Activated CD4-positive, CD25-positive, alpha-beta regulatory T cell treated with anti-CD3 and anti-CD28 coated beads, Interleukin-2, amount 50 U/mL, for 72 hours (primary cell): ENCODE measurements at regions not wholly inside any gene's neighbourhood (a gene's known extent, or its start where the extent isn't known, plus 50 kb on each side); places are given as distances from the start of the nearest gene placed in this dataset.

Experiments used
- DNase-seq: peaks from one replicate; pipeline ENCODE4 v3.0.0; 2021

DNA sequence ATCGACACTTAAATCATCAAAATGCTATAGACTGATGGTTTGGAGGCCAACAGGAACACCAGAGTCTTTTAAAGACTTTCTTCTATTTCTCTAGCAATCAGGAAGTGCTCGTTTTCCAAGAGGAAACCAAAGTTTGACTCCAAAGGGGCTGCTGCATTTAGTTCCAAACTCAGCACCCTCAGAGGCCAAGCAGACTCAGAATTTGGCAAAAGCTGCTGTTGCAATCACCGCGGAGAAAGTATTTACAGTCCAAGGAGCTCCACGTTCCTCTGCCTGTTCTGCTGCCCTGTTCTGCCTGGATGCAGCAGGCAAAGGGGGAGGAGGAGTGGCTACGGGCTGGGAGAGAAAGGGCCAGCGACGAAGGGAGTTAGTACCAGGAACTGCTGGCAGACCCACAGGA, 325.1 kb downstream of the BCL11B start:
- DNase-seq, result no peak

- no peak for DNase-seq
Observed at GRCh38 chr14:98947911-98948595, 323.9 kb downstream of the BCL11B start.

- no peak for DNase-seq
Observed at GRCh38 chr14:98949051-98949450, 322.9 kb downstream of the BCL11B start.

DNA sequence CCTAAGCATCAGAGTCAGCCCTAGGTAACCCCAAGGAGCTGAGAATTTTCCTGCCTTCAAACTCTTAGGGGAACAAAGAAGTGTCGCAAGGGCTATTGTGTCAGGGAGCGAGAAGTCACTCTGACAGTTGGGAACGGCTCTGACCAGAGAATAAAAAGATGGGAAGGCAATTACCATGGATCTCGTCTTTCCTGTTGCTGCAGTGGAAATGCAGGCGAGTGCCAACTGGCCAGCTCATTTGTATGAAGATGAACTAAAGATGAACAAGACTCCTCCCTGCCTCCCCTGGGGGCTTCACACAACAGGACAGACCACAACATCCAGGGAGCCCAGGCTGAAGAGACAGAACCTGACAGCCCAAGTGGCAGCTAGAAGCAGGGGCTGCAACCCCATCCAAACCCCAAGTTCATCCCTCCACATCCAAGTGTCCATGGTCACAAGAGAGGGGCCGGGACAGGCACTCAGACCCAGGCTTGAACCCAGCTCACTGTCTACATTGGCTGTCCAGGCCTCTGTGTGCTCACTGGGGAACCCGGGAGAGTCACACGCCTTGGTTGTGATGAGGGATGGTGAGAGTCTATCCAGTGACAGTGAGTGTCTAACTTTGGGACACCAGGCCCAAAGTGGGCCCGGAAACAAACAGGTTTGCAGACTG, 322.4 kb downstream of the BCL11B start:
- no peak for DNase-seq

GRCh38 chr14:98950353-98950895, 321.6 kb downstream of the BCL11B start:
- no peak for DNase-seq

GRCh38 chr14:98951031-98951430, 321.0 kb downstream of the BCL11B start:
- no peak for DNase-seq

- no peak for DNase-seq
Observed at GRCh38 chr14:98951521-98952152, 320.4 kb downstream of the BCL11B start.

GRCh38 chr14:98952593-98953350, 319.2 kb downstream of the BCL11B start:
- no peak for DNase-seq

DNA sequence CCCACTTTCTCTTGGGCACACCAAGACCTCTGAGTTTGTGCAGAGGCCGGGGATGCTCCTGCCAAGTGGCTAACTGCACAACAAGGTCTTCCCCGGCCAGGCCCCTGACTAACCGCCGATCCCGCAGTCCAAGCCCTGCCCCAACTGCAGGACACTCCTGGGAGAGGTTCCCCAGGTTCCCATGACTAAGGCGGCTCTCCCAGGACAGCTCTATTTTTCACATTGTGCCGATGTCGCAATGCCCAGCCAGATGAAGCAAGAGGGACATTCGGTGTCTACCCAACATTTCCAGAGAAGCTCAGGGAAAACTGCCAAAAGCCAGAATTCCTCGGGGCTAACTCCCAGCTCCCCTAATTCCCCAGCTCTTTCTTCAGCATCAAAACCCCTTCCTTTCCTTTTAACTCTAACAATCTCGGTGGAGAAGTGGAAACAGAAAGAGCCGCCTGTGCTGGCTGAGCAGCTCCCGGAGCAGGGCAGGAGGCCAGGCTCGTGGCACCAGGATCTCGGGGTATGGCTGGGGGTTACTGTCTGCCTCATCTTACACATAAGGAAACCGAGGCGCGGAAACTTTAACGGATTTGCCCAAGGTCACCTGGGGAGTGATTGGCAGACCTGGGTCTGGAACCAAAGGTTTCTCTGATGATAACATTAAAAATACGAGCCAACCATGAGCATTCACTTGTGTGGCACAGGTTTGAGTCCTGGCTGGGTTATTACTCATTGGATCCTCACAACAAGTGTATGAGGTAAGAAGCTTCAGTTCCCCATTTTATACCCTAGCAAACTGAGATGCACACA, 318.2 kb downstream of the BCL11B start:
- DNase-seq, result no peak

GRCh38 chr14:98954349-98955000, 317.5 kb downstream of the BCL11B start:
- no peak for DNase-seq

GRCh38 chr14:98955036-98955740, 316.8 kb downstream of the BCL11B start:
- no peak for DNase-seq

GRCh38 chr14:98955741-98956070, 316.3 kb downstream of the BCL11B start:
- no peak for DNase-seq

DNA sequence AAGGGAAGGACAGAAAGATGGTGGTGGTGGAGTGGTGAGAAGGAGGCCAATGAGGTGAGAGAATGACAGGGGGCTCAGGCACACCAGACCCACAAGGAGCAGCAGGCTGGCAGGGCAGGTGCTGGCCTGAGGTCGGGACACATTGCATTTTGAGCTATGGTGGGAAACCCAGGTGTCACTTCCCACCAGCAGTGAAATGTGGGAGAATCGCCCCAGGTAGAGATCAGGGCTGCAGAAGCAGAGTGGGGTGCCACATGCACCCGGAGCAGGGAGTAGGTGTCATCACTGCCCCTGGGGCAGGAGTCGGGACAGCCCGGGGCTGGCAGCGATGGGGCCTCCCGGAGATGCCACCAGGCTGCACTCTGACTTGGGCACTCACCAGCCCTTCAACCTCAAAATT, 315.8 kb downstream of the BCL11B start:
- no peak for DNase-seq

DNA sequence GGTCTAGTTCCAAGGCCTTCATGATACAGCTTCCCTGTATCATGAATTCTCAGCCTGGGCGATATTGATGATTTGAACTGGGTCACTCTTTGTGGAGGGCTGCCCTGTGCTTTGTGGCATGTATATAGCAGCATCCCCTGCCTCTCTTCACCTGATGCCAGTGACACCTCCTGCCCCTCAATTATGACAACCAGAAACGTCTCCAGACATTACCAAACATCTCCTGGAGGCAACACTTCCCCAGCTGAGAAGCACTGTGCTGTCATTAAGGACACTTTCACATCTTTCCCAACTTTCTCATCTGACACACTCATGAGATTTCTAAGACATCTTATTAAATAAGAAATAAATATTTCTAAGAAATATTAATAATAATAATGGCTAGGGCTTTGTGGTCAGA, 315.3 kb downstream of the BCL11B start:
- no peak for DNase-seq

DNA sequence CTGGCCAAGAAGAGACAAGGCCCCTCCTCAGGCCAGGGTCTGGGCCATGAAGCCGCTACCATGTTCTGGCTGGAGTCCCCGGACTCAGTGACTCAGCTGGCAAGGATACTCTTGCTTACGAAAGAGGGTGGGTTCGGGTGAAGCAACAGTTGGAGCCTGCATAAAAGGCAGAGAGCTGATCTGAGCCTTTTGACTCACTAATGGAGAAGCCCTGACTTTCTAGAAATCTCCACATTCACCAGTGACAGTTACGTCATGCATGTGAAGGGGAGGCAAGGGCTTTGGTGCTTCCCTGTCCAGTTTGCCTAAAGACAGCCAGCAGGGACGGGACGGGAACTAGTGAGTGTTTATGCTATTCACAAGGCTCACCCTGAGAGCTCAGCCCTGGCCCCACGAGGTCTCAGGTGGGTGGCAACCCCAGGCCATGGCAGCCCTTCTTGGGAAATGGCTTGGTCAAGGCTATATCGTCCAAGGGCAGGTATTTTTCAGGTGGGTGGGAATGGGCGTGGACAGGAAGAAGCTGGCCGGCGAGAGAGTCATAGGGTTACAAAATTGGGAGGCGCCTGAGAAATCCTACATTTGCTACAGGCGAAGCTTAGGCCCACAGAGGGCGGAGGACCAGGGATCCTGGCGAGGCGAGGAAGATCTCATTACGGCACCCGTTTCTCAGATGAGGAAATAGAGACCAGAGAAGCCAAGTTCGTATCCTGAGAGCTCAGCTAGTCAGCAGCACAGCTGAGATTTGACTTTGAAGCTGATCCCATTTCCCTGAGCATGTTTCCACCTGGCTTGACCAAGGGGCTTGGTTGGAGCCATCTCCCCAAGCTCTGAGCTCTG, 314.6 kb downstream of the BCL11B start:
- DNase-seq, result no peak

DNA sequence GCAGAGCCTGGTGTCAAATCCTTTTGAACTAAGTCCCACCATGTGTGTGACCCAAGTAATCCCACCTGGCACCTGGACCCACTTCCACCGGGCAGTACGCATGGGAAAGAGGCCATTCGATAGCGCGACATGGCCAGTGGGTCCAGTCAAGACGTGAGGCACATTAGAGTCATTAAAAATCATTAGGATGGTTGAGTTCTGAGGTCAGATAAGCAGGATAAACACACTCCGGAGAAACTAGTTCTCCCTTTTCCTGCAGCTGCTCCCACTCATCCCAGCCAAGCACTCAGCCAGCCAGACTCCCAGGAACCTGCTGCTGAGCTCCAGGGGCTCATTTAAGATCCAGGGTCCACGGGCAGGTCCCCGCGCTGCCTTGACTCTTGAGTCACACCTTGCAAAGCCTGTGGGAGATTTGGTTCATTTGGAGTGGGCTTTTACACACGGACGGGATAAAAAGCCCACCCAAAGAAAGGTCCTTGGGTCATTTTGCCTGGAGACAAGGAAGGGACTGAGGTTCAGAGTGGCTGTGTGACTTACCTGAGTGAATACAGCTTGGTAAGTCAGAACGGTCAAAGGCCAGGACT, 313.9 kb downstream of the BCL11B start:
- no peak for DNase-seq

DNA sequence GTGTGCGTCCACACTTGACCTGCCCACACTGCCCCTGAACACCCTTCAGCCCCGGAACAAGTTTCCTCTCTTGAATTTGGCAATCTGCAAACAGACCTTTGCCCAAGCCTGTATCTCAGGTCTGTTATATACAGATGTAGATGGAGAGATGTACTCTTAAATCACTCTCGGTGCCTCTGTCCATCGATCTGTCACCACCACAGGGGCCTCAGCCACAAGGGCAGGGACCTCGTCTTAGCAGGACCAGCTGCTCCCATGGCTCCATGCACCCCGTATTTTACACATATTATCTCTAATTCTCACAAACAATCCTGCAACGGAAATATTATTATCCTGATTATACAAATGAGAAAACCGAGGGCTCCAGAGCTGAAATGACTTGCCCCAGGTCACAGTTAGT, 313.4 kb downstream of the BCL11B start:
- no peak for DNase-seq

DNA sequence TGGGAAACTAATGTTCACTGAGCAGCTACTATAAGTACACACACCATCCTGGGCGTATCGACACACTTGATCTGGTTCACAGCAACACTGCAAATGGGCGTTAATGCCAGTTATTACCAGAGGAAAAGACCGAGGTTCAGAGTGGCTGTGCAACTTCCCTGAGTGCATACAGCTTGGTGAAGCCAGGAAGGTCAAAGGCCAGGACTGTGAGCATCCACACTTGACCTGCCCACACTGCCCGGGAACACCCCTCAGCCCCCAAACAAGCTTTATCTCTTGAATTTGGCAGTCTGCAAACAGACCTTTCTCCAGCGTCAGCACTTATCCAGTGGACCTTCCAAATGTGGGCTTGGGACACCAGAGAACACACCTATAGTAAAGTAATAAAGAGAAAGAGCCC, 312.6 kb downstream of the BCL11B start:
- no peak for DNase-seq

DNA sequence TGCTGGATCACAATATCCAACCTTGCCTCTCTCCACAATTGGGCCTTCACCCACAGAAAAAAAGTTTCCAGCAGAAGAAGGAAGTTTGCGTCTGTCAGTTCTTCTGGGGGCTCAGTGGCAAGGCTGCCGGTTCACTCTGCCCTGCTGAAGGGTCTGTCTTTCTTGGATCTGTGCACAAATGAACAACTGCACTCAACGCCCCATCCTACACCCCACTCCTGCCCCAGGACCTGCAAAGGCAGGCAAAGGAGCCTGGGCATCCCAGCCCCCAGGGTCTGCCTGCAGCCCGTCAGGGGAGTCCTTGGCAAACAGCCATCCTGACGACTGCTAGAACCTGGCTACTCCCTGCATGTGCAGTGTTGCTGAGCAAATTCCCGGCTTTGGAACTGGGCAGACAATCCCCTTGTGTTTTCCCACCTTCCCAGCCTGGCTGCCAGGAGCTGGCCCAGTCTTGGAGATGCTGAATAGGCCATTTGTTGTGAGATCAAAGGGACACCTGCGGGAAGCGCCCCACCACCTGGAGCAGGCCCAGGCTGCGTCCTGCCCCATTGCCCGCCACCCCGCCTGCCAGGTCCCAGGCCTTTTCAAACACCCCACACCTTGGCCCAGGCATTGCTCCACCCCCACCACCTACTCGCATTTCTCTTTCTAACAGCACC, 311.9 kb downstream of the BCL11B start:
- DNase-seq, result no peak

GRCh38 chr14:98960617-98961013, 311.4 kb downstream of the BCL11B start:
- DNase-seq, result no peak
